ENCODE measurements at regions not wholly inside any gene's neighbourhood (a gene's known extent, or its start where the extent isn't known, plus 50 kb on each side); places are given as distances from the start of the nearest gene placed in this dataset.
A peak's percentile ranks its signal among the peaks of the same experiment; 100 is the strongest.

- no peak for TF ChIP-seq TGIF2 (CRISPR knock-in tag; IDR thresholded peaks at IDR 0.05)
- TF ChIP-seq IRF9 (tag; IDR thresholded peaks at IDR 0.05): peak; percentile 64
- TF ChIP-seq ZBTB17 (CRISPR knock-in tag; IDR thresholded peaks at IDR 0.05): no peak
- no peak for TF ChIP-seq TCF15 (CRISPR knock-in tag; IDR thresholded peaks at IDR 0.05)
- TF ChIP-seq TOE1 (IDR thresholded peaks at IDR 0.05; ENCODE audit: borderline replicate concordance): peak; percentile 74; the same call in 1 of the 2 replicates
- no peak for TF ChIP-seq TOE1 (CRISPR knock-in tag; IDR thresholded peaks at IDR 0.05; ENCODE audit: borderline replicate concordance, low read depth)
- TF ChIP-seq ELF2 (CRISPR knock-in tag; IDR thresholded peaks at IDR 0.05): no peak
- TF ChIP-seq PRPF4 (IDR thresholded peaks at IDR 0.05; ENCODE audit: insufficient read depth, low read depth, low read length, poor library complexity, severe bottlenecking): no peak
- TF ChIP-seq USF1 (CRISPR knock-in tag; IDR thresholded peaks at IDR 0.05): no peak
- TF ChIP-seq MTA2 (IDR thresholded peaks at IDR 0.05; ENCODE audit: low read depth): no peak; the same call in 1 of the 2 replicates
- TF ChIP-seq JUND (IDR thresholded peaks at IDR 0.05; ENCODE audit: borderline replicate concordance, low read depth, low read length): no peak
- peak; percentile 15; the same call in 1 of the 3 replicates for TF ChIP-seq JUND (tag; IDR thresholded peaks at IDR 0.05; ENCODE audit: borderline replicate concordance, low read depth, low read length)
- peak; percentile 58 for TF ChIP-seq POLR2B (IDR thresholded peaks at IDR 0.05; ENCODE audit: low read depth, partially characterized antibody)
- peak; percentile 20; the same call in 1 of the 2 replicates for TF ChIP-seq ZBTB2 (IDR thresholded peaks at IDR 0.05)
- TF ChIP-seq MNT (conservative IDR thresholded peaks at IDR 0.05): 0 out of 4 replicates have a peak, but pooled peaks have one; percentile 7 to 9
- TF ChIP-seq ZNF586 (CRISPR knock-in tag; conservative IDR thresholded peaks at IDR 0.05): no peak
- TF ChIP-seq ZBTB11 (CRISPR knock-in tag; IDR thresholded peaks at IDR 0.05): no peak
- TF ChIP-seq RBFOX2 (IDR thresholded peaks at IDR 0.05; ENCODE audit: low read depth, low read length): peak; percentile 52
- TF ChIP-seq CBFA2T2 (conservative IDR thresholded peaks at IDR 0.05): no peak
These were observed 283.3 kb downstream of the PTTG2 start (continued) for GRCh38 chr4:38243388-38244053.

Measured in K562 (cell line).